Activated T-cell treated with anti-CD3 and anti-CD28 coated beads for 4 hours (primary cell): ENCODE measurements at regions not wholly inside any gene's neighbourhood (a gene's known extent, or its start where the extent isn't known, plus 50 kb on each side); places are given as distances from the start of the nearest gene placed in this dataset.

Experiments
- DNase-seq: peaks from one replicate; pipeline ENCODE4 v3.0.0-alpha.2; 2020

DNA sequence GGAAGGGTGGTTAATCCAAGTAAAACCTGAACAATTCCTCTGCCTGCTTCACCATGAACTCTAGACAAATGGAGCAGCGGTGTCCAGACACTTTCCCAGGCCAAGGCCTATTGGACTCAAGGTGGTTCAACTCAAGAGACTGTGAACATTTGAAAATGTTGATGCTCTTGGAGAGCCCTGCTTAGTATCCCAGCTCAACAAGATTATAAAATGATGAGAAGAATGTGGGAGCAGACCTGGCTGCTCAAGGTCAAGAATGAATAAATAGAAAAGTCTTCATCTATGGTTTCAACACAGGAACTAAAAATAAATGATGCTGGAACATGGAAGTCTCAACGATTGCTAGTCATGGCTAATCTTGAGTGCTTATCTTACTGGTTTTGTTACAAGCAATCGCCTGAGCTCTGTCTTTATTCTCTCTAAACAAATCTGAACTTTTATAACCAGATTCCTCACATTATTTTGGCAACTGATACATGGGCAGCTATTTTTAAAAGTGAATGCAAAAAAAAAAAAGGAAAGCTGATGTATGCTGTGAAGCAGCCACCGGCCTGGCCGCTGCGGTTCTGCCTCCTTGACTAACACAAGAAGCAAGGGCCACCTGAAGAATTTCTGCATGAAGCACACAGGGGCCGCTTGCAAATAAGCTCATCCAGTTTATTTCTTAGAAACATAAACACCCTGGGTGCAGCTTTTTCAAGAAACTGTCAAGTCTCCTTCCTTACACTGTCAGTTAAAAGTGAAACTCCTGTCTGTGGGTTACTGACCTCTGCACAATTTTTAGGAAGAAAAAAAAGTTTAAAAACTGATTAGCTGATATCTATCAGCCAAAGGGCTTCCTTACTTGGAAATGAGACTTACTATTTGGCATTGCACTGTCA is 120.1 kb upstream of the ARHGEF3 start:
- DNase-seq: no peak

DNA sequence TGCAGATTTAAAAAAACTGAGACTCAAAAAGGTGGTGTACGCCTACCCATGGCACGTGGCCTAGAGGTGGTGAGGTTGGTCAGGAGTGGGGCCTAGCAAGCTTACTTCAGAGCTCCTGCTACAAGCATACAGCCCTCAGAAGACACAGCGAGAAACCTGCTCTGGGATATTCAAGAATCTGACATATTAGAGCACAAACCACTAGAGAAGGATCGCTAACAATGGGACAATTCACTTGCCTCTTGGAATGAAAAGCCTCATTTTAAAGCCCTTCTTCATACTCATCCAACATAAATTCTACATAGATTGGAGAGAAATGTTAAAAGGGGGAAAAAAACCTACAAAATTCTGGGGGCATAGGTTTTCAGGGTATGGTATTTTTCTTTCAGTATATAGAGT is 118.0 kb upstream of the ARHGEF3 start:
- DNase-seq: no peak

GRCh38 chr3:56919137-56919796 is 117.5 kb upstream of the ARHGEF3 start:
- no peak for DNase-seq

DNA sequence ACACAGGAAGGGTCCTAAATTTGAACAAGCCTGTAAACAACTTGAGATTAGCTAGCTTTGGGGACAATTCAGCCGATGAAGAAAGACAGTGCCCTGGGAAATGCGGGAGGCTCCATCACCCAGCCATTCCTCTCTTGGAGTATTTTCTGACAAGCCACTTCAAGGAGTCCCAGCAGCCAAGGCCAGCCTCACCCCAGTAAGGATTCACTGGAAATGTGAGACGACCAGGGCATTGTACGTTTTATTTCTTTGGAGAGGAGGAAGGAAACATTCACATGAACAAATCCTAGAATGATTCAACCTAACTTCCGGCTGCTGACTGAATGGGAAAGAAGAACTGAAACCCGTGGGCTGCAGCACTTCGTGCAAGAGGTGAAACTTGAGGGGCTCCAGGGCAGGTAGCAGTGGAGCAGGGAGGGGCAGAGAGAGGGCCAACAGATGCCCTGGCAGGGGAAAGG is 116.4 kb upstream of the ARHGEF3 start:
- DNase-seq: no peak

- no peak for DNase-seq
Observed at GRCh38 chr3:56917361-56918110, 115.8 kb upstream of the ARHGEF3 start.

DNA sequence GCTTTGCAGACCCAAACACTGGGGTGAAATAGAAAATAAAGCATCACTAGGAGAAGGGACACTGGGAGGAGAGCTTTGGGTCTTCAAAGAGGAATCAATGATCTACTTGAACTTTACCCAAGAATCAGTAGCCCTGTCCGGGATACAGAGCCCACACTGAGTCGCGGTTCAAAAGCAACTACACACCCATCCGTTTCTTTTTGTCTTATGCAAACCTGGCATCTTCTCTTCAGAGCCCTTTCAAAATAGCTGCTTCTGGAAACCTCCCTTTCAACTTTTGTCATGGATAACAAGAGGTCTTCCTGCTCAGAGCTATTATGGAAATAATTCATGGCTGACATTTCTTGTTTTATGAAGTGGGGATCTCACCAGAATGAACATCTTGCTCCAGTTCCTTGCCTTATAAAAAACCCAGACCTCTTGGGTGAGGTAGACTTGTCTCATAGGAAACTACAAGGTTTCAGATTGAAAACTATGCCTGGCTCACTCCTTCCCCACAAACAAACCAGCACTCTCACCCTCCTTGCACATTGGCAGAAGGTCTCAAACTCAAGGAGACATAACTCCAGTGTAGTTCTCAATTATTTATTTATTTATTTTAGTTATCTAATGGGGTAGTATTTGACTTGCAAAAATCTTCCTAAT is 115.1 kb upstream of the ARHGEF3 start:
- DNase-seq: no peak

GRCh38 chr3:56915966-56916586 is 114.3 kb upstream of the ARHGEF3 start:
- peak; percentile 38 for DNase-seq

GRCh38 chr3:56914646-56915045 is 112.9 kb upstream of the ARHGEF3 start:
- no peak for DNase-seq

DNA sequence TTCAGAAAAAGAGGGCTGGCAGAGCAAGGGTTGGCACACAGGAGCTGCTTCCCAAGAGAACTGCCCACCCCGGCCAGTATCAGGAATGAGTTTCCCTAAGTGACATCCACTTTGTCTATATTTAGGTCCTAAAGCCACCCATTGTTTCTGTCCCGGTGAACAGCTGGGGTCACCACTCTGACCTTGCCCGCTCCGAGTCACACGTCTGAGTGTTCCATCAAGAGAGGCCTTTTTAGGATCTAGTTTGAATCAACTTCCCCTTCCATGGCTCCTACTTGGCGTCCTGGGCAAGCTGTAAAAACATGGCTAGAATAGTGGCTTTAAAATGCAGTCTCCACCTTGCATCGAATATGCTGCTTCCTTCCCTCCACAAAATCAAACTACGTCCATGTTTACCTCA is 109.6 kb upstream of the ARHGEF3 start:
- no peak for DNase-seq

DNA sequence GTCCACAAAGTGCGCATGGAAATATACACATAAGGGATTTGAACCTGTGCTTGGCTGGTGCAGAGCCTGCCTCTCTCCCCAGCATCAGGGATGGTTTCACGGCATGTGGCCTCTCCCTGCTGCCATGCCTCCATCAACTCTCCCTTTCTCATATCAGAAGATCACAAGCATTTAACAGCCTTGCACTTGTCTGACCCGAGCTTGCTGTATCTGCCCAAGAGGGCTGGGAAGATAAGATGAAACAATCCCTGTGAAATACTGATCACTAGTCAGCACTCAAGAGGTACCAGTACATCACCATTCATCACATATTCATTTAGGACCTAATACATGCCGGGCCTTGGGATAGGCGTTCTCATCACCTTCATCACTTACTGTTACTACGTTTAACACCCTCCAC is 107.6 kb upstream of the ARHGEF3 start:
- no peak for DNase-seq

DNA sequence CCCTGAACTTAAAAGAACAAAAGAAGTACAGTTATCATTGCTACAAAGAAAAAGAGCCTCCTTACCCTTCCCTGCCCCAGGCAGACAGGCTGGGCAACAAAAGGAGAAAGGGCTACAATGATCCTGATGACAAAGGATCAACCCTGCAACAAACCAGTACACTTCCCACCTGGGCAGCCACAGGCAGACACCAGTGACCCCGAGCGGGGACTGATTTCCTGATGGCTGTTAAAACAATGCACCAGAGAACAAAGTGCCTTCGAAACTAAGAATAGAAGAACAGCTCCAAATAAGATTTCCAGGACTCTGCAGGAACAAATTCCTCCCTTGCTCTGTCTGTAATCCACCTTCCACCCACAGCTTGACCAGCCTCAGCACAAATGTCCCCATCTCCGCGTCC is 106.3 kb upstream of the ARHGEF3 start:
- DNase-seq: no peak

GRCh38 chr3:56904552-56905215 is 102.9 kb upstream of the ARHGEF3 start:
- DNase-seq: no peak

GRCh38 chr3:56903231-56903782 is 101.6 kb upstream of the ARHGEF3 start:
- no peak for DNase-seq

GRCh38 chr3:56902468-56903160 is 100.9 kb upstream of the ARHGEF3 start:
- no peak for DNase-seq

DNA sequence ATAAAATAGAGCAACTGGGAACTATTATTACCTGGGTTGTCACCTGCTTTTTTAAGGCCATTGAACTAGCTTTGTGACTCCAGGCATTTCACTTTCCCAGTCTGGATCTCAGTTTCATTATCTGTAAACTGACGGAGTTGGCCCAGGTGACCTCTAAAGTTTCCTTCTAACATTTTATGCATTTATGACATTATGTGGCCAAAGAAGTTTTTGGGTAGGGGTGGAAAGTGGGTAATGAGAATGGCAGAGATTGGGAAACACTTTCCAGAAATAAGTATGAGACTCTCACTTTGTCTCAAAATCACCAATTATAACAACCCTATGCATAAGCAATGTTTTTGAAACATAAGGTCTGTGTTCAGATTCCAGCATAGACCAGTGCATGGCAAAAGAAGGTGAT is 99.1 kb upstream of the ARHGEF3 start:
- DNase-seq: no peak

- no peak for DNase-seq
Observed at GRCh38 chr3:56899851-56900250, 98.1 kb upstream of the ARHGEF3 start.

GRCh38 chr3:56899078-56899477 is 97.3 kb upstream of the ARHGEF3 start:
- DNase-seq: no peak

GRCh38 chr3:56896357-56896756 is 94.6 kb upstream of the ARHGEF3 start:
- no peak for DNase-seq

DNA sequence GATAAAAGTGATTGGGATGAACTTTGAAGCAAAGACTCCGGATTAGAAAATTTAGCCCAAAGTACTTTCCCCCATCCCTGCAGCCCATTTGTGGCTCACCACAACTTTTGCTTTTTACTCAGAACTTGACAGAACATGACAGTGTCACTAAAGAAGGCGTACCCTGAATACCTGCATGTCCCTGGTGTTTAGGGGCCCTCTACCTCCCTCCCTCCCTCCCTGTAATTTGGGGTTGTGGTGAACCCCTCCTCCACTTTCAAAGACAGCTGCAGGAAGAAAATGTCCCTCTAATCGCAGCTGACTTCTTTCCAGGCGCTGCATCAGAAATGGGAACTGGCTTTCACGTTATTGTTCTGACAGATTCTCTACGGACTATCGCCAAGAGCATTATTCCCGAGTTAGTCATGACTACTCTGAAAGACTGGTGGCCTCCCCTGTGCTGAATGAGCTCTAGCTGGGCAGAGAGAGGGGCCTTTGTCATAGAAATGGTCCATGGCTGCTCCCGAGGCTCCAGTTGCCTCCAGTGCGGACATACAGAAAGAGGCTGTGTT is 93.2 kb upstream of the ARHGEF3 start:
- no peak for DNase-seq

- DNase-seq: no peak
Observed at GRCh38 chr3:56890448-56891091, 88.8 kb upstream of the ARHGEF3 start.
